HFFc6 (cell line): ENCODE measurements at regions not wholly inside any gene's neighbourhood (a gene's known extent, or its start where the extent isn't known, plus 50 kb on each side); places are given as distances from the start of the nearest gene placed in this dataset.

Experiments
- DNase-seq: peaks from one replicate; pipeline ENCODE4 v3.0.0-alpha.2; 2018
- H3K27ac Mint-ChIP-seq: 2 replicates; pipeline ENCODE4 v1.8.0; 2020; ENCODE audit warnings: mild to moderate bottlenecking, mixed read lengths
- H3K27me3 Mint-ChIP-seq: 2 replicates; pipeline ENCODE4 v1.8.0; 2021; ENCODE audit warnings: mild to moderate bottlenecking, moderate library complexity, mixed read lengths; ENCODE audit not compliant: insufficient read depth
- H3K36me3 Mint-ChIP-seq: 2 replicates; pipeline ENCODE4 v1.8.0; 2021; ENCODE audit warnings: low read depth, mixed read lengths
- H3K4me1 Mint-ChIP-seq: 2 replicates; pipeline ENCODE4 v1.8.0; 2020; ENCODE audit warnings: low read depth, mixed read lengths
- H3K4me3 Mint-ChIP-seq: 2 replicates; pipeline ENCODE4 v1.8.0; 2020; ENCODE audit warnings: mild to moderate bottlenecking, moderate library complexity, mixed read lengths
- H3K9me3 Mint-ChIP-seq: 2 replicates; pipeline ENCODE4 v1.8.0; 2020; ENCODE audit warnings: mild to moderate bottlenecking, mixed read lengths
- CTCF ChIP-seq: fragments of 200-600 bp; sonication (generic); IDR thresholded peaks from 2 replicates; pipeline ENCODE4 v1.5.0; 2021; ENCODE audit warnings: antibody characterized with exemption, mild to moderate bottlenecking

GRCh38 chr12:88334271-88334670 is 192.2 kb downstream of the TMTC3 start:
- H3K9me3 Mint-ChIP-seq, result no peaks in the 10 kb centered on the region
- no peak for DNase-seq
- TF ChIP-seq CTCF, result no peak
- H3K27ac Mint-ChIP-seq, result no peak overlapping the region
- H3K4me3 Mint-ChIP-seq, result no peak overlapping the region
- peaks cover 43% of the 10 kb centered on the region for H3K4me1 Mint-ChIP-seq
- peaks cover 4% of the 10 kb centered on the region; the same call in 1 of the 2 replicates for H3K36me3 Mint-ChIP-seq
- no peaks in the 10 kb centered on the region for H3K27me3 Mint-ChIP-seq

- Mint-ChIP-seq H3K4me3 (no peak overlapping the region), H3K27ac (no peak overlapping the region), H3K36me3 (peaks cover 4% of the 10 kb centered on the region; the same call in 1 of the 2 replicates), H3K9me3 (no peaks in the 10 kb centered on the region), H3K27me3 (peaks cover 3% of the 10 kb centered on the region; the same call in 1 of the 2 replicates), H3K4me1 (peaks cover 60% of the 10 kb centered on the region)
- no peak for DNase-seq
- TF ChIP-seq CTCF, result no peak
Observed at GRCh38 chr12:88336076-88336739, 194.1 kb downstream of the TMTC3 start.

GRCh38 chr12:88338486-88338885 is 196.4 kb downstream of the TMTC3 start:
- Mint-ChIP-seq H3K4me1 (peaks cover 41% of the 10 kb centered on the region), H3K27me3 (peaks cover 3% of the 10 kb centered on the region; the same call in 1 of the 2 replicates), H3K36me3 (peaks cover 4% of the 10 kb centered on the region; the same call in 1 of the 2 replicates), H3K4me3 (no peak overlapping the region), H3K27ac (peak overlapping the region; percentile 87), H3K9me3 (no peaks in the 10 kb centered on the region)
- no peak for DNase-seq
- TF ChIP-seq CTCF, result no peak

- DNase-seq, result peak; percentile 79
- TF ChIP-seq CTCF, result no peak
- Mint-ChIP-seq H3K4me1 (peaks cover 41% of the 10 kb centered on the region), H3K4me3 (peak overlapping the region; percentile 67), H3K27me3 (peaks cover 3% of the 10 kb centered on the region; the same call in 1 of the 2 replicates), H3K9me3 (no peaks in the 10 kb centered on the region), H3K27ac (peak overlapping the region; percentile 87), H3K36me3 (peaks cover 4% of the 10 kb centered on the region; the same call in 1 of the 2 replicates)
Observed at GRCh38 chr12:88339254-88339949, 197.3 kb downstream of the TMTC3 start.

GRCh38 chr12:88339966-88340365 is 197.9 kb downstream of the TMTC3 start:
- H3K27ac Mint-ChIP-seq, result peak overlapping the region; percentile 87
- no peak for TF ChIP-seq CTCF
- H3K27me3 Mint-ChIP-seq, result peaks cover 3% of the 10 kb centered on the region; the same call in 1 of the 2 replicates
- H3K9me3 Mint-ChIP-seq, result no peaks in the 10 kb centered on the region
- H3K4me1 Mint-ChIP-seq, result peaks cover 41% of the 10 kb centered on the region
- DNase-seq, result peak; percentile 13
- peaks cover 4% of the 10 kb centered on the region; the same call in 1 of the 2 replicates for H3K36me3 Mint-ChIP-seq
- H3K4me3 Mint-ChIP-seq, result peak overlapping the region; percentile 67
